Transverse colon (tissue), 4 donors: ENCODE measurements at regions not wholly inside any gene's neighbourhood (a gene's known extent, or its start where the extent isn't known, plus 50 kb on each side); places are given as distances from the start of the nearest gene placed in this dataset.

Experiments used
- DNase-seq: peaks from one replicate; pipeline ENCODE4 v3.0.0-alpha.2; 2019
- H3K27ac ChIP-seq, 4 donors: fragments of 200-600 bp; sonication (generic); 2 replicates each; pipeline ENCODE4 v1.5.1; 2016 to 2018; ENCODE audit warnings: inconsistent platforms in 4 of 4
- H3K27me3 ChIP-seq: fragments of 200-600 bp; sonication (generic); 2 replicates; pipeline ENCODE4 v1.5.1; 2017; ENCODE audit warnings: inconsistent platforms
- H3K36me3 ChIP-seq, 4 donors: fragments of 200-600 bp; sonication (generic); 2 replicates each; pipeline ENCODE4 v1.5.1; 2017 to 2019; ENCODE audit warnings: inconsistent platforms in 4 of 4
- H3K4me1 ChIP-seq, 4 donors: fragments of 200-600 bp; sonication (generic); 2 replicates each; pipeline ENCODE4 v1.5.1; 2017 to 2020; ENCODE audit warnings: inconsistent platforms in 4 of 4
- H3K4me3 ChIP-seq, 4 donors: fragments of 200-600 bp; sonication (generic); 1 replicate in 1 of 4; 2 replicates in 3 of 4; pipeline versions ENCODE4 v1.5.1 to v1.6.1; 2017 to 2019; ENCODE audit warnings: inconsistent platforms in 4 of 4
- H3K9me3 ChIP-seq, 2 donors: fragments of 200-600 bp; sonication (generic); 2 replicates each; pipeline ENCODE4 v1.5.1; 2017 to 2019; ENCODE audit warnings: inconsistent platforms in 2 of 2
- CTCF ChIP-seq, 5 experiments: fragments of 200-600 bp in 3 of 5; fragments of 450-650 bp in 2 of 5; sonication (generic) in 3 of 5; IDR thresholded peaks; 1 replicate in 2 of 5; 2 replicates in 3 of 5; pipeline ENCODE4 v1.5.1; 2016 to 2017; ENCODE audit warnings: antibody characterized with exemption in 5 of 5, inconsistent platforms in 3 of 5, mild to moderate bottlenecking in 2 of 5, moderate library complexity in 1 of 5
- EP300 ChIP-seq: sonication (generic); formaldehyde crosslinking; IDR thresholded peaks from one replicate; pipeline ENCODE4 v1.6.1; 2017; ENCODE audit warnings: antibody characterized with exemption, low read depth
- POLR2A ChIP-seq: fragments of 450-650 bp; IDR thresholded peaks from one replicate; pipeline ENCODE4 v1.6.1; 2016; ENCODE audit warnings: antibody characterized with exemption, mild to moderate bottlenecking, moderate library complexity
- POLR2AphosphoS5 ChIP-seq, 3 donors: sonication (generic); formaldehyde crosslinking; IDR thresholded peaks; one replicate each; pipeline ENCODE4 v1.6.1; 2016; ENCODE audit warnings: antibody characterized with exemption in 3 of 3
- whole genome bisulfite sequencing, 2 donors: methylation state at CpG; one replicate each; pipeline ENCODE4 v1.1.5; 2018; ENCODE audit warnings: low coverage in 1 of 2; 5-methylcytosine and 5-hydroxymethylcytosine counted together
- in situ Hi-C, 4 donors: fragments of 200-750 bp; cut with MboI; loops; one replicate each; pipeline versions ENCODE4 v1.15.0 to v1.15.1; 2017; ENCODE audit warnings: low sequenced_read_pairs in 3 of 4, low pct_ligation_motif_present in 1 of 4, low pct_unique_long_range_greater_than_20kb in 1 of 4
- intact Hi-C: fragments of 100-400 bp; cut with DNase I; formaldehyde crosslinking; loops from one replicate; pipeline ENCODE4 v1.15.1; 2023; ENCODE audit warnings: low total_unique reads

- in situ Hi-C loops (no loop called here), intact Hi-C loops (loop anchor here (10.0 kb wide), 1 partner anchor 206 kb away; no protein-coding TSS in a partner anchor)
- no peak overlapping the region for H3K4me3 ChIP-seq
- TF ChIP-seq EP300 (no peak), POLR2AphosphoS5 (IDR thresholded peaks at IDR 0.05) (no peak), CTCF (IDR thresholded peaks at IDR 0.05) (no peak), POLR2A (no peak)
- H3K36me3 ChIP-seq = no peaks in the 10 kb centered on the region
- whole genome bisulfite sequencing, 2 donors = 66 to 74% methylated on average over 3 of the region's 3 CpGs
- H3K27ac ChIP-seq = no peak overlapping the region
- no peaks in the 10 kb centered on the region for H3K4me1 ChIP-seq
- H3K9me3 ChIP-seq = no peaks in the 10 kb centered on the region
- no peak for DNase-seq
- no peaks in the 10 kb centered on the region for H3K27me3 ChIP-seq
Measured at GRCh38 chr15:96599268-96599667, 268.8 kb downstream of the NR2F2 start.

- intact Hi-C loops (loop anchor here (1.0 kb wide), 1 partner anchor 23 kb away; no protein-coding TSS in a partner anchor), in situ Hi-C loops (no loop called here)
- no peak for DNase-seq
- Histone ChIP-seq H3K27me3 (no peaks in the 10 kb centered on the region), H3K27ac (no peak overlapping the region), H3K9me3 (no peaks in the 10 kb centered on the region), H3K4me1 (no peaks in the 10 kb centered on the region), H3K36me3 (no peaks in the 10 kb centered on the region), H3K4me3 (no peak overlapping the region)
- TF ChIP-seq EP300 = no peak
- WGBS, 2 donors = 87 to 89% methylated on average over 4 of the region's 4 CpGs
Measured at GRCh38 chr15:96600350-96600749, 269.9 kb downstream of the NR2F2 start.

GRCh38 chr15:96606617-96607016, 276.1 kb downstream of the NR2F2 start:
- in situ Hi-C loops (no loop called here), intact Hi-C loops (no loop called here)

GRCh38 chr15:96610757-96611156, 280.3 kb downstream of the NR2F2 start:
- H3K9me3 ChIP-seq = no peaks in the 10 kb centered on the region
- in situ Hi-C loops = no loop called here
- WGBS, 2 donors = 45 to 58% methylated on average over 3 of the region's 3 CpGs
- H3K36me3 ChIP-seq = no peaks in the 10 kb centered on the region
- no peaks in the 10 kb centered on the region for H3K27me3 ChIP-seq
- no peak for DNase-seq
- H3K4me1 ChIP-seq = no peaks in the 10 kb centered on the region
- H3K4me3 ChIP-seq = no peak overlapping the region
- H3K27ac ChIP-seq = no peak overlapping the region
- TF ChIP-seq CTCF (IDR thresholded peaks at IDR 0.05) (no peak), POLR2A (no peak), POLR2AphosphoS5 (IDR thresholded peaks at IDR 0.05) (no peak), EP300 (no peak)
- intact Hi-C loops = no loop called here

More at GRCh38 chr15:96606617-96607016, 276.1 kb downstream of the NR2F2 start:
- TF ChIP-seq EP300 (no peak), CTCF (IDR thresholded peaks at IDR 0.05) (no peak), POLR2AphosphoS5 (IDR thresholded peaks at IDR 0.05) (no peak), POLR2A (no peak)
- H3K27ac ChIP-seq = no peak overlapping the region
- DNase-seq = no peak
- no peaks in the 10 kb centered on the region for H3K27me3 ChIP-seq
- H3K4me3 ChIP-seq = no peak overlapping the region
- WGBS, 2 donors = 67 to 71% methylated on average over 5 to 6 of the region's 6 CpGs
- no peaks in the 10 kb centered on the region for H3K9me3 ChIP-seq
- H3K4me1 ChIP-seq = no peaks in the 10 kb centered on the region
- H3K36me3 ChIP-seq = no peaks in the 10 kb centered on the region

- WGBS, 2 donors = 54 to 80% methylated on average over 1 of the region's 1 CpG
- H3K4me3 ChIP-seq = no peak overlapping the region
- no peaks in the 10 kb centered on the region for H3K36me3 ChIP-seq
- no peak for DNase-seq
- no peaks in the 10 kb centered on the region for H3K9me3 ChIP-seq
- no peaks in the 10 kb centered on the region for H3K27me3 ChIP-seq
- in situ Hi-C loops (no loop called here), intact Hi-C loops (no loop called here)
- no peaks in the 10 kb centered on the region for H3K4me1 ChIP-seq
- H3K27ac ChIP-seq = no peak overlapping the region
- TF ChIP-seq POLR2AphosphoS5 (IDR thresholded peaks at IDR 0.05) (no peak), EP300 (no peak), POLR2A (no peak), CTCF (IDR thresholded peaks at IDR 0.05) (no peak)
Measured at GRCh38 chr15:96612917-96613316, 282.4 kb downstream of the NR2F2 start.
